GM19467 (cell line): ENCODE measurements at regions not wholly inside any gene's neighbourhood (a gene's known extent, or its start where the extent isn't known, plus 50 kb on each side); places are given as distances from the start of the nearest gene placed in this dataset.

Source experiments
- ATAC-seq: cut with Tn5 transposase; IDR thresholded peaks from one replicate; pipeline ENCODE4 v1.9.1; 2021; ENCODE audit warnings: mild to moderate bottlenecking, moderate library complexity; ENCODE audit not compliant: unreplicated experiment

- ATAC-seq, result no peak
These were observed 323.5 kb upstream of the NFE2L3 start for GRCh38 chr7:25828468-25828867.

- ATAC-seq, result no peak
These were observed 322.3 kb upstream of the NFE2L3 start for GRCh38 chr7:25829663-25830062.

- no peak for ATAC-seq
These were observed 321.8 kb upstream of the NFE2L3 start for GRCh38 chr7:25830215-25830614.

GRCh38 chr7:25831062-25831691 is 320.8 kb upstream of the NFE2L3 start:
- no peak for ATAC-seq

GRCh38 chr7:25831831-25832411 is 320.1 kb upstream of the NFE2L3 start:
- ATAC-seq, result no peak

- ATAC-seq, result no peak
These were observed 319.5 kb upstream of the NFE2L3 start for GRCh38 chr7:25832456-25832855.

- no peak for ATAC-seq
These were observed 319.1 kb upstream of the NFE2L3 start for GRCh38 chr7:25832929-25833328.

GRCh38 chr7:25834050-25834449 is 317.9 kb upstream of the NFE2L3 start:
- no peak for ATAC-seq

GRCh38 chr7:25835197-25835596 is 316.8 kb upstream of the NFE2L3 start:
- ATAC-seq, result no peak

- ATAC-seq, result no peak
These were observed 312.8 kb upstream of the NFE2L3 start for GRCh38 chr7:25839084-25839769.

GRCh38 chr7:25840209-25840792 is 311.7 kb upstream of the NFE2L3 start:
- no peak for ATAC-seq

GRCh38 chr7:25841575-25841974 is 310.4 kb upstream of the NFE2L3 start:
- no peak for ATAC-seq

GRCh38 chr7:25842201-25842733 is 309.7 kb upstream of the NFE2L3 start:
- no peak for ATAC-seq

- ATAC-seq, result no peak
These were observed 308.5 kb upstream of the NFE2L3 start for GRCh38 chr7:25843467-25843866.

GRCh38 chr7:25844102-25844870 is 307.7 kb upstream of the NFE2L3 start:
- ATAC-seq, result no peak

- ATAC-seq, result no peak
These were observed 306.5 kb upstream of the NFE2L3 start for GRCh38 chr7:25845464-25845863.

- no peak for ATAC-seq
These were observed 305.3 kb upstream of the NFE2L3 start for GRCh38 chr7:25846722-25847121.

- no peak for ATAC-seq
These were observed 304.5 kb upstream of the NFE2L3 start for GRCh38 chr7:25847336-25848070.

- no peak for ATAC-seq
These were observed 302.4 kb upstream of the NFE2L3 start for GRCh38 chr7:25849500-25850184.

- no peak for ATAC-seq
These were observed 301.8 kb upstream of the NFE2L3 start for GRCh38 chr7:25850216-25850615.
